SK-N-SH (cell line): ENCODE measurements at regions not wholly inside any gene's neighbourhood (a gene's known extent, or its start where the extent isn't known, plus 50 kb on each side); places are given as distances from the start of the nearest gene placed in this dataset.

Experiments
- CTCF ChIA-PET: fragments of 300-600, 350-600 bp; formaldehyde crosslinking; extraction: SDS; loops from one replicate; lab custom pipeline; 2021; lab: Yijun Ruan, JAX
- POLR2A ChIA-PET: fragments of 350-600 bp; sonication (Branson Sonifier 250); formaldehyde crosslinking; extraction: SDS; loops from one replicate; lab custom pipeline; 2020; ENCODE audit warnings: antibody characterized with exemption, inconsistent platforms; lab: Yijun Ruan, JAX
- DNase-seq: peaks from one replicate; pipeline ENCODE4 v3.0.0; 2012
- H2AFZ ChIP-seq: fragments of 200-600 bp; sonication (generic); 2 replicates; pipeline ENCODE4 v1.8.1; 2016; ENCODE audit warnings: antibody characterized with exemption, mild to moderate bottlenecking, low read depth
- H3F3A ChIP-seq: fragments of 200-600 bp; sonication (generic); replicated peaks from 2 replicates; pipeline ENCODE3; 2016; ENCODE audit warnings: antibody characterized with exemption, mild to moderate bottlenecking; ENCODE audit not compliant: insufficient read depth
- H3K27ac ChIP-seq, 2 experiments: fragments of 200-500 bp in 1 of 2; fragments of 200-600 bp in 1 of 2; sonication (Bioruptor generic) in 1 of 2; sonication (generic), shearing (Covaris generic) in 1 of 2; 2 replicates each; pipeline versions ENCODE4 v1.5.1 to v1.6.1; 2014 to 2016; ENCODE audit warnings: low read depth in 2 of 2, inconsistent platforms in 1 of 2, low read length in 1 of 2, mild to moderate bottlenecking in 1 of 2, mixed read lengths in 1 of 2
- H3K27me3 ChIP-seq: fragments of 200-600 bp; sonication (generic), shearing (Covaris generic); 2 replicates; pipeline ENCODE4 v1.6.1; 2016; ENCODE audit warnings: mixed run types; ENCODE audit not compliant: insufficient read depth
- H3K36me3 ChIP-seq, 2 experiments: fragments of 200-500 bp in 1 of 2; fragments of 200-600 bp in 1 of 2; sonication (Bioruptor generic) in 1 of 2; sonication (generic) in 1 of 2; replicated peaks in 1 of 2; 2 replicates each; pipeline versions ENCODE3 to v1.5.1; 2014 to 2016; ENCODE audit warnings: low read length in 1 of 2, mild to moderate bottlenecking in 1 of 2; ENCODE audit not compliant: insufficient read depth in 2 of 2, control insufficient read depth in 1 of 2
- H3K4me1 ChIP-seq, 2 experiments: fragments of 200-500 bp in 1 of 2; fragments of 200-600 bp in 1 of 2; sonication (Bioruptor generic) in 1 of 2; sonication (generic), shearing (Covaris generic) in 1 of 2; 2 replicates each; pipeline versions ENCODE4 v1.5.1 to v1.6.1; 2014 to 2016; ENCODE audit warnings: low read depth in 1 of 2, low read length in 1 of 2, mixed run types in 1 of 2; ENCODE audit not compliant: insufficient read depth in 2 of 2, control insufficient read depth in 1 of 2
- H3K4me2 ChIP-seq: fragments of 200-600 bp; sonication (generic), shearing (Covaris generic); 2 replicates; pipeline ENCODE4 v1.6.1; 2017; ENCODE audit warnings: mixed run types
- H3K4me3 ChIP-seq, 2 experiments: fragments of 200-500 bp in 1 of 2; fragments of 200-600 bp in 1 of 2; sonication (Bioruptor generic) in 1 of 2; sonication (generic), shearing (Covaris generic) in 1 of 2; 2 replicates each; pipeline versions ENCODE4 v1.5.1 to v1.8.1; 2014 to 2016; ENCODE audit warnings: low read depth in 2 of 2, inconsistent platforms in 1 of 2, low read length in 1 of 2, mild to moderate bottlenecking in 1 of 2, mixed read lengths in 1 of 2, moderate library complexity in 1 of 2
- H3K79me2 ChIP-seq: fragments of 200-600 bp; sonication (generic); 2 replicates; pipeline ENCODE4 v1.8.1; 2017; ENCODE audit warnings: mild to moderate bottlenecking; ENCODE audit not compliant: insufficient read depth
- H3K9ac ChIP-seq: fragments of 200-600 bp; sonication (generic); 2 replicates; pipeline ENCODE4 v1.6.1; 2017; ENCODE audit warnings: mixed run types
- H3K9me2 ChIP-seq: fragments of 200-600 bp; sonication (generic); 2 replicates; pipeline ENCODE4 v1.6.1; 2017; ENCODE audit warnings: mixed run types
- H3K9me3 ChIP-seq: fragments of 200-600 bp; sonication (generic); 2 replicates; pipeline ENCODE4 v1.6.1; 2017; ENCODE audit warnings: mixed run types, mild to moderate bottlenecking, moderate library complexity
- H4K20me1 ChIP-seq: fragments of 200-600 bp; sonication (generic); 2 replicates; pipeline ENCODE4 v1.6.1; 2017; ENCODE audit warnings: mild to moderate bottlenecking, mixed run types; ENCODE audit not compliant: insufficient read depth
- EP300 ChIP-seq, 2 experiments: IDR thresholded peaks; 2 replicates each; pipeline versions ENCODE4 v1.4.0 to v1.6.1; 2012; ENCODE audit warnings: borderline replicate concordance in 1 of 2, low read depth in 1 of 2, low read length in 1 of 2
- EZH2phosphoT487 ChIP-seq: fragments of 200-600 bp; sonication (generic); IDR thresholded peaks from 2 replicates; pipeline ENCODE4 v1.6.1; 2017; ENCODE audit warnings: low read depth, mixed run types, mild to moderate bottlenecking, antibody characterized with exemption, moderate library complexity, borderline replicate concordance
- JUND ChIP-seq: IDR thresholded peaks from 2 replicates; pipeline ENCODE4 v1.4.0; 2012
- MAX ChIP-seq: IDR thresholded peaks from 2 replicates; pipeline ENCODE4 v1.4.0; 2012; ENCODE audit warnings: low read depth
- MEF2A ChIP-seq: IDR thresholded peaks from 2 replicates; pipeline ENCODE4 v1.4.0; 2012; ENCODE audit warnings: low read depth, borderline replicate concordance
- SIN3A ChIP-seq: IDR thresholded peaks from 2 replicates; pipeline ENCODE4 v1.6.1; 2012; ENCODE audit warnings: low read depth, mild to moderate bottlenecking, low read length, moderate library complexity, borderline replicate concordance
- TEAD4 ChIP-seq: IDR thresholded peaks from 2 replicates; pipeline ENCODE4 v1.4.0; 2012; ENCODE audit warnings: mild to moderate bottlenecking, borderline replicate concordance; ENCODE audit not compliant: insufficient read depth
- WGBS: methylation state at CpG from one replicate; pipeline ENCODE4 v1.1.6; 2017; ENCODE audit warnings: low lambda C conversion rate; 5-methylcytosine and 5-hydroxymethylcytosine counted together
- TF ChIP-seq, protein P1 (sequence below): IDR thresholded peaks from 2 replicates; pipeline ENCODE4 v1.4.0; 2012; ENCODE audit warnings: low read depth, borderline replicate concordance

- H3K9ac ChIP-seq, result no peak overlapping the region
- no peaks in the 10 kb centered on the region for H3K27me3 ChIP-seq
- H3F3A ChIP-seq, result no peaks in the 10 kb centered on the region
- POLR2A ChIA-PET, result no interaction called here
- CTCF ChIA-PET, result no interaction called here
- H3K9me3 ChIP-seq, result no peaks in the 10 kb centered on the region
- no peaks in the 10 kb centered on the region for H3K36me3 ChIP-seq
- no peak for TF ChIP-seq TEAD4
- TF ChIP-seq MAX, result no peak
- 70% methylated on average over 1 of the region's 1 CpG for WGBS
- no peaks in the 10 kb centered on the region for H3K4me1 ChIP-seq
- H3K4me2 ChIP-seq, result no peak overlapping the region
- H2AFZ ChIP-seq, result no peak overlapping the region
- H3K4me3 ChIP-seq, result no peak overlapping the region
- H3K79me2 ChIP-seq, result no peaks in the 10 kb centered on the region
- no peak overlapping the region for H3K27ac ChIP-seq
- no peak for DNase-seq
- H3K9me2 ChIP-seq, result no peaks in the 10 kb centered on the region
- no peaks in the 10 kb centered on the region for H4K20me1 ChIP-seq
Observed at GRCh38 chr2:147515213-147515612, 329.6 kb upstream of the ACVR2A start.

DNA sequence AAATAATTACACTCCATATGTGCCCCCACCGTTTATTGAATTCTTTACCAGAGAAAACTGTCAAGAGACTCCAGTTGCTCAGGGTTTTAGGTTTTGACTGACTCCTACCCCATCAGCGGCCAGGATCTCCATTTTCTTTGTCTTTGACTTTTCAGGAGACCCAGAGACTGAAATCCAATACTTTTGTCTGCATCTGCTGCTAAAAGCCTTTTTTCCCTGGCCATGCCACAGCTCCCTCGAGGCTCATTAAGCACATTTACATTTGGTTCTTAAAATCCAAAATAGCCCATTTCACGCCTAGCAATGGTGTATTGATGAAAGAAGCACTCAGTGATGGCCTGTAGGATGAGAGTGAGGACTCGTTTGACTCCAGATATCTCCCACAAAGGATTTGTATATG lies 332.6 kb upstream of the ACVR2A start:
- Histone ChIP-seq H3K9ac (no peak overlapping the region), H3K27ac (no peak overlapping the region), H3K27me3 (no peaks in the 10 kb centered on the region), H2AFZ (no peak overlapping the region), H3K9me2 (no peaks in the 10 kb centered on the region), H3K4me3 (no peak overlapping the region), H3F3A (no peaks in the 10 kb centered on the region), H3K9me3 (no peaks in the 10 kb centered on the region), H4K20me1 (no peaks in the 10 kb centered on the region), H3K36me3 (no peaks in the 10 kb centered on the region), H3K4me2 (no peak overlapping the region), H3K4me1 (no peaks in the 10 kb centered on the region), H3K79me2 (no peaks in the 10 kb centered on the region)
- no peak for DNase-seq
- no peak for TF ChIP-seq SIN3A
- POLR2A ChIA-PET, result no interaction called here
- CTCF ChIA-PET, result no interaction called here
- WGBS, result 0% methylated on average over 5 of the region's 5 CpGs

GRCh38 chr2:147511491-147511948 lies 333.3 kb upstream of the ACVR2A start:
- H3K9me2 ChIP-seq, result no peaks in the 10 kb centered on the region
- no peak for TF ChIP-seq MEF2A
- TF ChIP-seq EP300 (IDR thresholded peaks at IDR 0.05; ENCODE audit: borderline replicate concordance in 1 of 2, low read depth in 1 of 2, low read length in 1 of 2), result no peak
- no peak for TF ChIP-seq JUND
- no peak for TF ChIP-seq TEAD4
- no peak for TF ChIP-seq EZH2phosphoT487
- TF ChIP-seq, protein P1, sequence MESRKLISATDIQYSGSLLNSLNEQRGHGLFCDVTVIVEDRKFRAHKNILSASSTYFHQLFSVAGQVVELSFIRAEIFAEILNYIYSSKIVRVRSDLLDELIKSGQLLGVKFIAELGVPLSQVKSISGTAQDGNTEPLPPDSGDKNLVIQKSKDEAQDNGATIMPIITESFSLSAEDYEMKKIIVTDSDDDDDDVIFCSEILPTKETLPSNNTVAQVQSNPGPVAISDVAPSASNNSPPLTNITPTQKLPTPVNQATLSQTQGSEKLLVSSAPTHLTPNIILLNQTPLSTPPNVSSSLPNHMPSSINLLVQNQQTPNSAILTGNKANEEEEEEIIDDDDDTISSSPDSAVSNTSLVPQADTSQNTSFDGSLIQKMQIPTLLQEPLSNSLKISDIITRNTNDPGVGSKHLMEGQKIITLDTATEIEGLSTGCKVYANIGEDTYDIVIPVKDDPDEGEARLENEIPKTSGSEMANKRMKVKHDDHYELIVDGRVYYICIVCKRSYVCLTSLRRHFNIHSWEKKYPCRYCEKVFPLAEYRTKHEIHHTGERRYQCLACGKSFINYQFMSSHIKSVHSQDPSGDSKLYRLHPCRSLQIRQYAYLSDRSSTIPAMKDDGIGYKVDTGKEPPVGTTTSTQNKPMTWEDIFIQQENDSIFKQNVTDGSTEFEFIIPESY, result no peak
- WGBS, result 5% methylated on average over 6 of the region's 6 CpGs
- no peaks in the 10 kb centered on the region for H4K20me1 ChIP-seq
- no peaks in the 10 kb centered on the region for H3F3A ChIP-seq
- no peaks in the 10 kb centered on the region for H3K4me1 ChIP-seq
- H3K27ac ChIP-seq, result no peak overlapping the region
- DNase-seq, result no peak
- H3K27me3 ChIP-seq, result no peaks in the 10 kb centered on the region
- H3K36me3 ChIP-seq, result no peaks in the 10 kb centered on the region
- no peak overlapping the region for H3K9ac ChIP-seq
- ChIA-PET CTCF (no interaction called here), POLR2A (no interaction called here)
- no peak overlapping the region for H2AFZ ChIP-seq
- H3K4me2 ChIP-seq, result no peak overlapping the region; the same call in 1 of the 2 replicates
- no peaks in the 10 kb centered on the region for H3K79me2 ChIP-seq
- H3K9me3 ChIP-seq, result no peaks in the 10 kb centered on the region
- H3K4me3 ChIP-seq, result no peak overlapping the region
